ENCODE measurements at regions not wholly inside any gene's neighbourhood (a gene's known extent, or its start where the extent isn't known, plus 50 kb on each side); places are given as distances from the start of the nearest gene placed in this dataset.
"Not testable (repeated sequence)": the region's sequence is repeated elsewhere in the genome, so short reads cannot be mapped to it uniquely, and the experiment has no call there.

DNA sequence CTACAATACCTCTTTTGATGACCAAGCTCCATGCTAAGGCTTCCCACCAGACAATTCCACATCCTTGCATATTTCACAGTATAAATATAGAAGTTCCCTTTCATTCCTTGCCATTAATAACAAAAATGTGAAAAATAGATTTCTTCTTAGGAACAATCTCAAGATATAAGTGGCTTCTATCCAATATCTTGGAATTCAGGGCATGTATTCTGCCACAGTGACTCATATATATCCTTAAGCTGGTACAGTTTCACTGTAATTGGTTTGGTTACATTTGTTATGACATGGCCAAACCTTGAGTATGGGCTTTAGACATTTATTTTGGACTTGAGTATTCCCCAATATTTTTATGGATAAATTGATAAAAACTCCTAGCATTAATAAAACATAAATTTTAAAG, 181.7 kb upstream of the DDX53 start:
- no peak overlapping the region for H3K27ac ChIP-seq (ENCODE audit: low read length)
- ATAC-seq (replicated peaks in 1 of 4) (no peak), DNase-seq (no peak)
- H3K36me3 ChIP-seq (ENCODE audit: control insufficient read depth in 2 of 2, extremely low read depth in 1 of 2, insufficient read depth in 1 of 2, low read length in 1 of 2) = no peaks in the 10 kb centered on the region
- ChIA-PET CTCF (no interaction called here), POLR2A (no interaction called here)
- no peaks in the 10 kb centered on the region for H3K36me3 Mint-ChIP-seq
- H3K27me3 ChIP-seq (replicated peaks in 1 of 2; ENCODE audit: control insufficient read depth in 2 of 2, extremely low read depth in 1 of 2, insufficient read depth in 2 of 2, low read length in 1 of 2) = no peaks in the 10 kb centered on the region
- no peak overlapping the region for H3K27ac Mint-ChIP-seq
- no peaks in the 10 kb centered on the region for H3K9me3 ChIP-seq
- H3K4me1 Mint-ChIP-seq = no peaks in the 10 kb centered on the region
- no peak overlapping the region for H3K4me3 ChIP-seq (ENCODE audit: control insufficient read depth in 1 of 2, extremely low read depth in 1 of 2, low read length in 1 of 2)
- H3K4me1 ChIP-seq (ENCODE audit: control insufficient read depth in 1 of 2, extremely low read depth in 1 of 2, insufficient read depth in 2 of 2, low read length in 2 of 2) = no peaks in the 10 kb centered on the region
- H3K27me3 Mint-ChIP-seq = no peaks in the 10 kb centered on the region
- no peak overlapping the region for H3K4me3 Mint-ChIP-seq
- H3K9me3 Mint-ChIP-seq = peaks cover 0 to 4% (median 0%) of the 10 kb centered on the region in 3 donors

DNA sequence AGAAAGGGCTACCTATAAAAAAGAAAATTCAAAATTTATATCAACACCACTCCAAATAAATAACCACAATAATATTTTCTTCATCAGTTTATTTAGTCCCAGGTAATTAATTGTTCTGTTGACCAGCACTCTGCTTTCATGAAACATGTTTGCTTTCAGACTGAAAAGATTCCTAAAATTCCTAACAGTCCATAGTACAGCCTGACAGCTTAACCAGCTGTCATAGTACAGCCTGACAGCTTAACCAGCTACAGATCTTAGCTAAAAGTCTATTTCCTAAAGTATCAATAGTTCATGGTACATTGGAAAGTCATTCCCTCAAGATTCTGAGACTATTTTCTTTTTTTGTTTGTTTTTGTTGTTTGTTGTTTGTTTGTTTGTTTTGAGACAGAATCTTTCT, 144.1 kb upstream of the DDX53 start:
- no peaks in the 10 kb centered on the region for H3K4me1 ChIP-seq (ENCODE audit: control insufficient read depth in 1 of 2, extremely low read depth in 1 of 2, insufficient read depth in 2 of 2, low read length in 2 of 2)
- Mint-ChIP-seq H3K4me3 (no peak overlapping the region), H3K27me3 (peaks cover 0 to 4% of the 10 kb centered on the region in 2 donors), H3K9me3 (peaks cover 0 to 5% (median 4%) of the 10 kb centered on the region in 3 donors), H3K4me1 (no peaks in the 10 kb centered on the region), H3K27ac (no peak overlapping the region), H3K36me3 (no peaks in the 10 kb centered on the region)
- no peak overlapping the region for H3K27ac ChIP-seq (ENCODE audit: low read length)
- H3K27me3 ChIP-seq (replicated peaks in 1 of 2; ENCODE audit: control insufficient read depth in 2 of 2, extremely low read depth in 1 of 2, insufficient read depth in 2 of 2, low read length in 1 of 2) = no peaks in the 10 kb centered on the region
- ATAC-seq (replicated peaks in 1 of 4) = no peak
- POLR2A ChIA-PET = no interaction called here
- H3K9me3 ChIP-seq = no peaks in the 10 kb centered on the region
- H3K36me3 ChIP-seq (ENCODE audit: control insufficient read depth in 2 of 2, extremely low read depth in 1 of 2, insufficient read depth in 1 of 2, low read length in 1 of 2) = no peaks in the 10 kb centered on the region
- DNase-seq = no peak
- CTCF ChIA-PET = no interaction called here
- H3K4me3 ChIP-seq (ENCODE audit: control insufficient read depth in 1 of 2, extremely low read depth in 1 of 2, low read length in 1 of 2) = no peak overlapping the region

DNA sequence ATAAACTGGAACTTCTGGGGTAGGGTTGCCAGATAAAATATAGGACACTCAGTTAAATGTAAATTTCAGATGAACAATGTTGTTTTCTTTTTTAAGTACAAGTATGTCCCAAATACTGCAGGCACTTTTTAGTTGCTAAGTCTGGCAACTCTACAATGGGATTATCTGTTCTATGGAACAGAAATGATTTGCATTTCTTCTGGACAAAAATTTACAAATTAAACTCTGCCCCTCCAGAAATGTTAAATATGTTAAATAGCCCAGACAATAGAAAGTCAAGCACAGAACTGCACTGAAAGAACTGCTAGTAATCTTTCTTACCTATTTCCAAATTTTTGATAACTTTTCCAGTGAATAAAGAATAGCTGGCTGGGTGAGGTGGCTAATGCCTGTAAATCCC, 140.1 kb upstream of the DDX53 start:
- Histone ChIP-seq H3K27me3 (replicated peaks in 1 of 2; ENCODE audit: control insufficient read depth in 2 of 2, extremely low read depth in 1 of 2, insufficient read depth in 2 of 2, low read length in 1 of 2) (no peaks in the 10 kb centered on the region), H3K9me3 (no peaks in the 10 kb centered on the region), H3K4me1 (ENCODE audit: control insufficient read depth in 1 of 2, extremely low read depth in 1 of 2, insufficient read depth in 2 of 2, low read length in 2 of 2) (no peaks in the 10 kb centered on the region), H3K4me3 (ENCODE audit: control insufficient read depth in 1 of 2, extremely low read depth in 1 of 2, low read length in 1 of 2) (no peak overlapping the region), H3K27ac (ENCODE audit: low read length) (no peak overlapping the region), H3K36me3 (ENCODE audit: control insufficient read depth in 2 of 2, extremely low read depth in 1 of 2, insufficient read depth in 1 of 2, low read length in 1 of 2) (no peaks in the 10 kb centered on the region)
- no peaks in the 10 kb centered on the region for H3K27me3 Mint-ChIP-seq
- H3K4me1 Mint-ChIP-seq = no peaks in the 10 kb centered on the region
- ATAC-seq (replicated peaks in 1 of 4) = no peak
- H3K36me3 Mint-ChIP-seq = no peaks in the 10 kb centered on the region
- ChIA-PET POLR2A (no interaction called here), CTCF (no interaction called here)
- no peak overlapping the region for H3K27ac Mint-ChIP-seq
- no peaks in the 10 kb centered on the region for H3K9me3 Mint-ChIP-seq
- DNase-seq = no peak
- no peak overlapping the region for H3K4me3 Mint-ChIP-seq

DNA sequence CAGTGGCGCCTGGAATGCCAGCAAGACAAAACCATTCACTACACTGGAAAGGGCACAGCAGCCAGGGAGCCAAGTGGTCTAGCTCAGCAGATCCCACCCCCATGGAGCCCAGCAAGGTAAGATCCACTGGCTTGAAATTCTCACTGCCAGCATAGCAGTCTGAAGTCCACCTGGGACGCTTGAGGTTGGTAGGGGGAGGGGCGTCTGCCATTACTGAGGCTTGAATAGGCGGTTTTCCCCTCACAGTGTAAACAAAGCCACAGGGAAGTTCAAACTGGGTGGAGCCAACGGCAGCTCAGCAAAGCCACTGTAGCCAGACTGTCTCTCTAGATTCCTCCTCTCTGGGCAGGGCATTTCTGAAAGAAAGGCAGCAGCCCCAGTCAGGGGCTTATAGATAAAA, 133.0 kb upstream of the DDX53 start:
- H3K9me3 Mint-ChIP-seq = peaks cover 16 to 21% (median 17%) of the 10 kb centered on the region in 3 donors
- POLR2A ChIA-PET = not testable (repeated sequence)

DNA sequence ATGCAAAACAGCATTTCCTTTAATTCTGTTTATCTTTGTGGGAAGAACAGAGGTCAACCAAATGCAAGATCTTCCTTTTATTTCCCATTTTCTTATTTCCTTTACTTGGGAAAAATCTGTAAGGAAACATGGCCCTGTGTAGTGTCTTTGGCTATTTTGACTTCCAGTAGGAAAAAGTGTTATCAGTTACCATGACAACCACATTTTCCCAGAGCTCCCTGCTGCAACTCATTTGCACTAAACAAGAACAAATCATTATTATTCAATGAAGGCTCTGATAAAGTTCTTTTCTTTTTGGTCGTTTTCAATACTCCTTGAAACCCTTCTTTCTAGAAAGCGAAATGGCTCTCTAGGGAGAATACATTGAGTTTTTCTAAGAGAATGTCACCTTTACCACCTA, 117.2 kb upstream of the DDX53 start:
- WGBS (ENCODE audit: insufficient coverage) = no CpG with 5 or more reads among the region's 2 CpGs
- Mint-ChIP-seq H3K27me3 (peaks cover 0 to 5% of the 10 kb centered on the region in 2 donors), H3K36me3 (no peaks in the 10 kb centered on the region), H3K4me3 (no peak overlapping the region), H3K9me3 (peaks cover 0 to 3% (median 0%) of the 10 kb centered on the region in 3 donors), H3K27ac (no peak overlapping the region), H3K4me1 (no peaks in the 10 kb centered on the region)
- Histone ChIP-seq H3K36me3 (ENCODE audit: control insufficient read depth in 2 of 2, extremely low read depth in 1 of 2, insufficient read depth in 1 of 2, low read length in 1 of 2) (no peaks in the 10 kb centered on the region), H3K27me3 (replicated peaks in 1 of 2; ENCODE audit: control insufficient read depth in 2 of 2, extremely low read depth in 1 of 2, insufficient read depth in 2 of 2, low read length in 1 of 2) (no peaks in the 10 kb centered on the region), H3K27ac (ENCODE audit: low read length) (no peak overlapping the region), H3K4me1 (ENCODE audit: control insufficient read depth in 1 of 2, extremely low read depth in 1 of 2, insufficient read depth in 2 of 2, low read length in 2 of 2) (no peaks in the 10 kb centered on the region), H3K9me3 (no peaks in the 10 kb centered on the region), H3K4me3 (ENCODE audit: control insufficient read depth in 1 of 2, extremely low read depth in 1 of 2, low read length in 1 of 2) (no peak overlapping the region)
- ChIA-PET POLR2A (no interaction called here), CTCF (no interaction called here)
- DNase-seq (no peak), ATAC-seq (replicated peaks in 1 of 4) (no peak)

More for the DNA sequence above, 133.0 kb upstream of the DDX53 start:
- H3K27ac ChIP-seq (ENCODE audit: low read length); H3K27ac Mint-ChIP-seq; ATAC-seq (replicated peaks in 1 of 4); H3K4me3 Mint-ChIP-seq; H3K4me1 ChIP-seq (ENCODE audit: control insufficient read depth in 1 of 2, extremely low read depth in 1 of 2, insufficient read depth in 2 of 2, low read length in 2 of 2); DNase-seq; H3K9me3 ChIP-seq; H3K27me3 Mint-ChIP-seq; H3K4me3 ChIP-seq (ENCODE audit: control insufficient read depth in 1 of 2, extremely low read depth in 1 of 2, low read length in 1 of 2); H3K27me3 ChIP-seq (replicated peaks in 1 of 2; ENCODE audit: control insufficient read depth in 2 of 2, extremely low read depth in 1 of 2, insufficient read depth in 2 of 2, low read length in 1 of 2); H3K4me1 Mint-ChIP-seq; CTCF ChIA-PET; H3K36me3 ChIP-seq (ENCODE audit: control insufficient read depth in 2 of 2, extremely low read depth in 1 of 2, insufficient read depth in 1 of 2, low read length in 1 of 2); H3K36me3 Mint-ChIP-seq: not testable (repeated sequence)
- no CpG with 5 or more reads among the region's 5 CpGs for WGBS (ENCODE audit: insufficient coverage)

DNA sequence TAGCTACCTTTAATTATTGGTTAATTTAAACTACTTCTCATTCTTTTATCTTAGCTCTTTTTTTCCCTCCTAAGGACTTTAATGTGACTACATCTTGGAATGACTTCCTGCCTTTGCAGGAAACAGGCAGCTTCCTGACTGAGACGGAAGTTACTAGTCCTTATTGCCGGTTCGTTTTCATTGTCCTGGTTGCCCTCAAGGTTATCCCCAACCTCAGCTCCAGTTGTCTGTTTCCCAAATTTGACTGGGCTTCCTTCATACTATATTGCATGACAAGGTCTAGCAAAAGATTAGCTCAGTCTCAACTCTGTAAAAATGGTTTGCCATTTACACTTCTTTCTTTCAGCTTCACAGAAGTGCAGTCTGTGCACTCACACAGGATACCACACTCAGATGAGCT, 109.9 kb upstream of the DDX53 start:
- ChIA-PET CTCF (no interaction called here), POLR2A (no interaction called here)
- Mint-ChIP-seq H3K4me3 (no peak overlapping the region), H3K4me1 (no peaks in the 10 kb centered on the region), H3K27me3 (peaks cover 0 to 9% of the 10 kb centered on the region in 2 donors), H3K27ac (no peak overlapping the region), H3K9me3 (peaks cover 0 to 3% (median 0%) of the 10 kb centered on the region in 3 donors), H3K36me3 (no peaks in the 10 kb centered on the region)
- Histone ChIP-seq H3K27me3 (replicated peaks in 1 of 2; ENCODE audit: control insufficient read depth in 2 of 2, extremely low read depth in 1 of 2, insufficient read depth in 2 of 2, low read length in 1 of 2) (no peaks in the 10 kb centered on the region), H3K9me3 (no peaks in the 10 kb centered on the region), H3K36me3 (ENCODE audit: control insufficient read depth in 2 of 2, extremely low read depth in 1 of 2, insufficient read depth in 1 of 2, low read length in 1 of 2) (no peaks in the 10 kb centered on the region), H3K4me3 (ENCODE audit: control insufficient read depth in 1 of 2, extremely low read depth in 1 of 2, low read length in 1 of 2) (no peak overlapping the region), H3K27ac (ENCODE audit: low read length) (no peak overlapping the region), H3K4me1 (ENCODE audit: control insufficient read depth in 1 of 2, extremely low read depth in 1 of 2, insufficient read depth in 2 of 2, low read length in 2 of 2) (no peaks in the 10 kb centered on the region)
- WGBS (ENCODE audit: insufficient coverage) = 17% methylated on average over 1 of the region's 3 CpGs
- no peak for ATAC-seq (replicated peaks in 1 of 4)
- no peak for DNase-seq

DNA sequence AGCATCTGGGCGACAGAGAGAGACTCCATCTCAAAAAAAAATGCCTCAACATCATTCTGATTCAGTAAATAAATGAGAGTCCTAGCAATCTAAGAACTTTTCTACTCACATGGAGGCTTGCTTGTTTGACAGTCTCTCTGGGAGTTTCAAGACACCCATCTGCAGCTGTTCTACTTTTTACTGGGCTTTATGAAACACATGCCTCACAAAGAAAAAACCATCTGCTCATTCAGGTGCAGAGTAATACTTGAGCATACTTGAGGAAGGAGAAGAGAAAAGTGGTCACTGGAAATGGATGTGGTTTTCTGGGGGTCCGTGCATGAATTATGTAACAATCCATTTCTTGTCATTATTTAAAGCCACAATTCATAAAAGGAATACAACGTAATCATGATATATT, 87.1 kb upstream of the DDX53 start:
- ATAC-seq (replicated peaks in 1 of 4) (no peak), DNase-seq (no peak)
- Histone ChIP-seq H3K4me1 (ENCODE audit: control insufficient read depth in 1 of 2, extremely low read depth in 1 of 2, insufficient read depth in 2 of 2, low read length in 2 of 2) (no peaks in the 10 kb centered on the region), H3K27me3 (replicated peaks in 1 of 2; ENCODE audit: control insufficient read depth in 2 of 2, extremely low read depth in 1 of 2, insufficient read depth in 2 of 2, low read length in 1 of 2) (no peaks in the 10 kb centered on the region), H3K27ac (ENCODE audit: low read length) (no peak overlapping the region), H3K4me3 (ENCODE audit: control insufficient read depth in 1 of 2, extremely low read depth in 1 of 2, low read length in 1 of 2) (no peak overlapping the region), H3K9me3 (no peaks in the 10 kb centered on the region), H3K36me3 (ENCODE audit: control insufficient read depth in 2 of 2, extremely low read depth in 1 of 2, insufficient read depth in 1 of 2, low read length in 1 of 2) (no peaks in the 10 kb centered on the region)
- Mint-ChIP-seq H3K27me3 (no peaks in the 10 kb centered on the region), H3K4me3 (no peak overlapping the region), H3K9me3 (no peaks in the 10 kb centered on the region), H3K36me3 (no peaks in the 10 kb centered on the region), H3K4me1 (no peaks in the 10 kb centered on the region), H3K27ac (no peak overlapping the region)
- POLR2A ChIA-PET = no interaction called here
- no CpG with 5 or more reads among the region's 3 CpGs for WGBS (ENCODE audit: insufficient coverage)
- CTCF ChIA-PET = no interaction called here
